ENCODE measurements at regions not wholly inside any gene's neighbourhood (a gene's known extent, or its start where the extent isn't known, plus 50 kb on each side); places are given as distances from the start of the nearest gene placed in this dataset.

GRCh38 chr4:188858696-188859095, 719.5 kb downstream of the TRIML1 start:
- H3K27ac ChIP-seq (ENCODE audit: low read depth, low read length) = no peak overlapping the region
- no peaks in the 10 kb centered on the region for H3K27me3 ChIP-seq (ENCODE audit: control insufficient read depth in 1 of 2, insufficient read depth in 2 of 2, low read length in 2 of 2)
- no peak overlapping the region for H3K4me3 ChIP-seq (ENCODE audit: low read depth in 1 of 2, low read length in 2 of 2)
- no peaks in the 10 kb centered on the region for H3K4me1 ChIP-seq (ENCODE audit: insufficient read depth, low read length)
- no peaks in the 10 kb centered on the region for H3K9me3 ChIP-seq (ENCODE audit: low read length)
- H3K9ac ChIP-seq (ENCODE audit: low read length) = no peak overlapping the region
- H3K36me3 ChIP-seq (ENCODE audit: insufficient read depth, low read length) = no peaks in the 10 kb centered on the region

- Histone ChIP-seq H3K4me3 (ENCODE audit: low read depth in 1 of 2, low read length in 2 of 2) (no peak overlapping the region), H3K36me3 (ENCODE audit: insufficient read depth, low read length) (no peaks in the 10 kb centered on the region), H3K4me1 (ENCODE audit: insufficient read depth, low read length) (no peaks in the 10 kb centered on the region), H3K27me3 (ENCODE audit: control insufficient read depth in 1 of 2, insufficient read depth in 2 of 2, low read length in 2 of 2) (no peaks in the 10 kb centered on the region), H3K9ac (ENCODE audit: low read length) (no peak overlapping the region), H3K27ac (ENCODE audit: low read depth, low read length) (no peak overlapping the region), H3K9me3 (ENCODE audit: low read length) (no peaks in the 10 kb centered on the region)
Measured at GRCh38 chr4:188864741-188865140, 725.5 kb downstream of the TRIML1 start.

GRCh38 chr4:188867796-188868195, 728.6 kb downstream of the TRIML1 start:
- no peak overlapping the region for H3K4me3 ChIP-seq (ENCODE audit: low read depth in 1 of 2, low read length in 2 of 2)
- no peak overlapping the region for H3K9ac ChIP-seq (ENCODE audit: low read length)
- no peaks in the 10 kb centered on the region for H3K9me3 ChIP-seq (ENCODE audit: low read length)
- H3K27ac ChIP-seq (ENCODE audit: low read depth, low read length) = no peak overlapping the region
- no peaks in the 10 kb centered on the region for H3K36me3 ChIP-seq (ENCODE audit: insufficient read depth, low read length)
- H3K27me3 ChIP-seq (ENCODE audit: control insufficient read depth in 1 of 2, insufficient read depth in 2 of 2, low read length in 2 of 2) = no peaks in the 10 kb centered on the region
- no peaks in the 10 kb centered on the region for H3K4me1 ChIP-seq (ENCODE audit: insufficient read depth, low read length)

GRCh38 chr4:188869581-188869980, 730.3 kb downstream of the TRIML1 start:
- no peaks in the 10 kb centered on the region for H3K27me3 ChIP-seq (ENCODE audit: control insufficient read depth in 1 of 2, insufficient read depth in 2 of 2, low read length in 2 of 2)
- no peaks in the 10 kb centered on the region for H3K4me1 ChIP-seq (ENCODE audit: insufficient read depth, low read length)
- no peak overlapping the region for H3K9ac ChIP-seq (ENCODE audit: low read length)
- no peaks in the 10 kb centered on the region for H3K9me3 ChIP-seq (ENCODE audit: low read length)
- no peak overlapping the region for H3K4me3 ChIP-seq (ENCODE audit: low read depth in 1 of 2, low read length in 2 of 2)
- no peak overlapping the region for H3K27ac ChIP-seq (ENCODE audit: low read depth, low read length)
- no peaks in the 10 kb centered on the region for H3K36me3 ChIP-seq (ENCODE audit: insufficient read depth, low read length)

- Histone ChIP-seq H3K27ac (ENCODE audit: low read depth, low read length) (no peak overlapping the region), H3K36me3 (ENCODE audit: insufficient read depth, low read length) (no peaks in the 10 kb centered on the region), H3K9ac (ENCODE audit: low read length) (no peak overlapping the region), H3K4me3 (ENCODE audit: low read depth in 1 of 2, low read length in 2 of 2) (no peak overlapping the region), H3K27me3 (ENCODE audit: control insufficient read depth in 1 of 2, insufficient read depth in 2 of 2, low read length in 2 of 2) (no peaks in the 10 kb centered on the region), H3K4me1 (ENCODE audit: insufficient read depth, low read length) (no peaks in the 10 kb centered on the region), H3K9me3 (ENCODE audit: low read length) (no peaks in the 10 kb centered on the region)
Measured at GRCh38 chr4:188872809-188873208, 733.6 kb downstream of the TRIML1 start.

- Histone ChIP-seq H3K9ac (ENCODE audit: low read length) (no peak overlapping the region), H3K27ac (ENCODE audit: low read depth, low read length) (no peak overlapping the region), H3K27me3 (ENCODE audit: control insufficient read depth in 1 of 2, insufficient read depth in 2 of 2, low read length in 2 of 2) (no peaks in the 10 kb centered on the region), H3K9me3 (ENCODE audit: low read length) (no peaks in the 10 kb centered on the region), H3K4me1 (ENCODE audit: insufficient read depth, low read length) (no peaks in the 10 kb centered on the region), H3K4me3 (ENCODE audit: low read depth in 1 of 2, low read length in 2 of 2) (no peak overlapping the region), H3K36me3 (ENCODE audit: insufficient read depth, low read length) (no peaks in the 10 kb centered on the region)
Measured at GRCh38 chr4:188876881-188877280, 737.6 kb downstream of the TRIML1 start.

- H3K9ac ChIP-seq (ENCODE audit: low read length) = no peak overlapping the region
- no peaks in the 10 kb centered on the region for H3K36me3 ChIP-seq (ENCODE audit: insufficient read depth, low read length)
- H3K4me1 ChIP-seq (ENCODE audit: insufficient read depth, low read length) = no peaks in the 10 kb centered on the region
- no peak overlapping the region for H3K27ac ChIP-seq (ENCODE audit: low read depth, low read length)
- H3K4me3 ChIP-seq (ENCODE audit: low read depth in 1 of 2, low read length in 2 of 2) = no peak overlapping the region
- no peaks in the 10 kb centered on the region for H3K27me3 ChIP-seq (ENCODE audit: control insufficient read depth in 1 of 2, insufficient read depth in 2 of 2, low read length in 2 of 2)
- H3K9me3 ChIP-seq (ENCODE audit: low read length) = no peaks in the 10 kb centered on the region
Measured at GRCh38 chr4:188879598-188879997, 740.4 kb downstream of the TRIML1 start.

- H3K9ac ChIP-seq (ENCODE audit: low read length) = no peak overlapping the region
- H3K4me1 ChIP-seq (ENCODE audit: insufficient read depth, low read length) = no peaks in the 10 kb centered on the region
- H3K9me3 ChIP-seq (ENCODE audit: low read length) = no peaks in the 10 kb centered on the region
- H3K27ac ChIP-seq (ENCODE audit: low read depth, low read length) = no peak overlapping the region
- no peak overlapping the region for H3K4me3 ChIP-seq (ENCODE audit: low read depth in 1 of 2, low read length in 2 of 2)
- no peaks in the 10 kb centered on the region for H3K36me3 ChIP-seq (ENCODE audit: insufficient read depth, low read length)
- H3K27me3 ChIP-seq (ENCODE audit: control insufficient read depth in 1 of 2, insufficient read depth in 2 of 2, low read length in 2 of 2) = no peaks in the 10 kb centered on the region
Measured at GRCh38 chr4:188887905-188888304, 748.7 kb downstream of the TRIML1 start.

- no peak overlapping the region for H3K4me3 ChIP-seq (ENCODE audit: low read depth in 1 of 2, low read length in 2 of 2)
- H3K9me3 ChIP-seq (ENCODE audit: low read length) = no peaks in the 10 kb centered on the region
- no peak overlapping the region for H3K27ac ChIP-seq (ENCODE audit: low read depth, low read length)
- H3K9ac ChIP-seq (ENCODE audit: low read length) = no peak overlapping the region
- no peaks in the 10 kb centered on the region for H3K36me3 ChIP-seq (ENCODE audit: insufficient read depth, low read length)
- H3K27me3 ChIP-seq (ENCODE audit: control insufficient read depth in 1 of 2, insufficient read depth in 2 of 2, low read length in 2 of 2) = no peaks in the 10 kb centered on the region
- H3K4me1 ChIP-seq (ENCODE audit: insufficient read depth, low read length) = no peaks in the 10 kb centered on the region
Measured at GRCh38 chr4:188892837-188893236, 753.6 kb downstream of the TRIML1 start.

- Histone ChIP-seq H3K27me3 (ENCODE audit: control insufficient read depth in 1 of 2, insufficient read depth in 2 of 2, low read length in 2 of 2) (no peaks in the 10 kb centered on the region), H3K4me1 (ENCODE audit: insufficient read depth, low read length) (no peaks in the 10 kb centered on the region), H3K27ac (ENCODE audit: low read depth, low read length) (no peak overlapping the region), H3K4me3 (ENCODE audit: low read depth in 1 of 2, low read length in 2 of 2) (no peak overlapping the region), H3K9me3 (ENCODE audit: low read length) (no peaks in the 10 kb centered on the region), H3K9ac (ENCODE audit: low read length) (no peak overlapping the region), H3K36me3 (ENCODE audit: insufficient read depth, low read length) (no peaks in the 10 kb centered on the region)
Measured at GRCh38 chr4:188903986-188904385, 764.7 kb downstream of the TRIML1 start.

- H3K9me3 ChIP-seq (ENCODE audit: low read length) = no peaks in the 10 kb centered on the region
- no peaks in the 10 kb centered on the region for H3K27me3 ChIP-seq (ENCODE audit: control insufficient read depth in 1 of 2, insufficient read depth in 2 of 2, low read length in 2 of 2)
- H3K4me3 ChIP-seq (ENCODE audit: low read depth in 1 of 2, low read length in 2 of 2) = no peak overlapping the region
- no peaks in the 10 kb centered on the region for H3K4me1 ChIP-seq (ENCODE audit: insufficient read depth, low read length)
- H3K27ac ChIP-seq (ENCODE audit: low read depth, low read length) = no peak overlapping the region
- H3K9ac ChIP-seq (ENCODE audit: low read length) = no peak overlapping the region
- no peaks in the 10 kb centered on the region for H3K36me3 ChIP-seq (ENCODE audit: insufficient read depth, low read length)
Measured at GRCh38 chr4:188904617-188905016, 765.4 kb downstream of the TRIML1 start.

- H3K9me3 ChIP-seq (ENCODE audit: low read length) = no peaks in the 10 kb centered on the region
- H3K36me3 ChIP-seq (ENCODE audit: insufficient read depth, low read length) = no peaks in the 10 kb centered on the region
- H3K4me1 ChIP-seq (ENCODE audit: insufficient read depth, low read length) = no peaks in the 10 kb centered on the region
- H3K9ac ChIP-seq (ENCODE audit: low read length) = no peak overlapping the region
- H3K27me3 ChIP-seq (ENCODE audit: control insufficient read depth in 1 of 2, insufficient read depth in 2 of 2, low read length in 2 of 2) = no peaks in the 10 kb centered on the region
- H3K27ac ChIP-seq (ENCODE audit: low read depth, low read length) = no peak overlapping the region
- no peak overlapping the region for H3K4me3 ChIP-seq (ENCODE audit: low read depth in 1 of 2, low read length in 2 of 2)
Measured at GRCh38 chr4:188905248-188905647, 766.0 kb downstream of the TRIML1 start.

Measured in muscle layer of colon (tissue), 2 donors.